ENCODE measurements at regions not wholly inside any gene's neighbourhood (a gene's known extent, or its start where the extent isn't known, plus 50 kb on each side); places are given as distances from the start of the nearest gene placed in this dataset.

GRCh38 chr9:26026423-26027100, 348.3 kb upstream of the TUSC1 start:
- TF ChIP-seq CTCF (IDR thresholded peaks at IDR 0.05; ENCODE audit: low read depth, low read length) (no peak), POLR2A (IDR thresholded peaks at IDR 0.05; ENCODE audit: extremely low read depth, insufficient read length) (no peak)
